OCI-LY1 (cell line): ENCODE measurements at regions not wholly inside any gene's neighbourhood (a gene's known extent, or its start where the extent isn't known, plus 50 kb on each side); places are given as distances from the start of the nearest gene placed in this dataset.

Experiments used
- EZH2 ChIP-seq: fragments of 200-600 bp; sonication (generic), shearing (Covaris generic); IDR thresholded peaks from 2 replicates; pipeline ENCODE4 v1.8.0; 2017; ENCODE audit warnings: borderline replicate concordance, mixed run types, mild to moderate bottlenecking, antibody characterized with exemption, low read length, moderate library complexity, mixed read lengths
- TF ChIP-seq, protein P1 (sequence below): fragments of 200-600 bp; sonication (generic), shearing (Covaris generic); IDR thresholded peaks from 2 replicates; pipeline ENCODE4 v1.5.1; 2017; ENCODE audit warnings: mild to moderate bottlenecking, antibody characterized with exemption, low read length, moderate library complexity, mixed read lengths

DNA sequence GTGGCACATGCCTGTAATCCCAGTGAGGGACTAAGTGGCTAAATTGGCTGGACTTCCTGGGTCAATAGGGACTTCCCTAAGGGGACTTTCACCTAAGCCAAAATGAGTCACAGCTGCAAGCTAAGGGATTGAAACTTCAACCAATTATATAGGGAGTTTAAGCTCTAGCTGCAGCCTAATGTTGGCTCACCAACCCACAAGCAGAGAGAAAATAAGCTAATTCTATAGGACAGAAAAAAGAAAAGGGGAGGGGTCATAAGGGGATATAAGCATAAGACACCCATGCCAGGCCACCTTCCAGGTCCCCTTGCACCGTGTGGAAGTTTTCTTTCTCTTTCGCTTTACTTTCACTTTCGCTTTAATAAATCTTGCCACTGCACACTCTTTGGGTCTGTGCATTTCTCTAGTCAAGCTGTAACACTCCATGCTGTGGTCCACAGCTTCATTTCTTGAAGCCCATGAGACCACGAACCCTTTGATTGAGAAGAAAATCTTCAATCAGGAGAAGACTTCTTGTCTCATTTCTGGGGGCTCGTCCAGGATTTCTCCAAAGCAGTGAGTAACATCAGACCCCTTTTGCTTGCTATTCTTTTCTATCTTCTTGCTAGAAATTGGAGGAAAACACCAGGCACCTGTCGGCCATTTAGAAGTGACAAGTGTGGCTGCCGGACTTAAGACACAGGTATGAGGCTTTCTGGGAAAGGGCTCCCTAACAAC is 192.3 kb downstream of the IGSF11 start:
- TF ChIP-seq, protein P1, sequence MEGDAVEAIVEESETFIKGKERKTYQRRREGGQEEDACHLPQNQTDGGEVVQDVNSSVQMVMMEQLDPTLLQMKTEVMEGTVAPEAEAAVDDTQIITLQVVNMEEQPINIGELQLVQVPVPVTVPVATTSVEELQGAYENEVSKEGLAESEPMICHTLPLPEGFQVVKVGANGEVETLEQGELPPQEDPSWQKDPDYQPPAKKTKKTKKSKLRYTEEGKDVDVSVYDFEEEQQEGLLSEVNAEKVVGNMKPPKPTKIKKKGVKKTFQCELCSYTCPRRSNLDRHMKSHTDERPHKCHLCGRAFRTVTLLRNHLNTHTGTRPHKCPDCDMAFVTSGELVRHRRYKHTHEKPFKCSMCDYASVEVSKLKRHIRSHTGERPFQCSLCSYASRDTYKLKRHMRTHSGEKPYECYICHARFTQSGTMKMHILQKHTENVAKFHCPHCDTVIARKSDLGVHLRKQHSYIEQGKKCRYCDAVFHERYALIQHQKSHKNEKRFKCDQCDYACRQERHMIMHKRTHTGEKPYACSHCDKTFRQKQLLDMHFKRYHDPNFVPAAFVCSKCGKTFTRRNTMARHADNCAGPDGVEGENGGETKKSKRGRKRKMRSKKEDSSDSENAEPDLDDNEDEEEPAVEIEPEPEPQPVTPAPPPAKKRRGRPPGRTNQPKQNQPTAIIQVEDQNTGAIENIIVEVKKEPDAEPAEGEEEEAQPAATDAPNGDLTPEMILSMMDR = no peak
- TF ChIP-seq EZH2 = no peak
